Activated naive CD4-positive, alpha-beta T cell treated with anti-CD3 and anti-CD28 coated beads, Interleukin-2, amount 10 ng/mL, durations not matched to agents 7 days and 5 days (primary cell): ENCODE measurements at regions not wholly inside any gene's neighbourhood (a gene's known extent, or its start where the extent isn't known, plus 50 kb on each side); places are given as distances from the start of the nearest gene placed in this dataset.

Source experiments
- CTCF ChIA-PET: fragments of 350-600 bp; sonication (Branson Sonifier 250); formaldehyde crosslinking; loops from one replicate; lab custom pipeline; 2021; ENCODE audit warnings: antibody characterized with exemption; lab: Charles Lee
- DNase-seq: peaks from one replicate; pipeline ENCODE4 v3.0.0-alpha.2; 2020
- H3K27ac Mint-ChIP-seq: one replicate; pipeline ENCODE4 v1.8.0; 2021; ENCODE audit warnings: mild to moderate bottlenecking, moderate library complexity, mixed read lengths
- H3K27me3 Mint-ChIP-seq: one replicate; pipeline ENCODE4 v1.8.0; 2021; ENCODE audit warnings: mild to moderate bottlenecking, mixed read lengths
- H3K36me3 Mint-ChIP-seq: one replicate; pipeline ENCODE4 v1.8.0; 2021; ENCODE audit warnings: mixed read lengths
- H3K4me1 Mint-ChIP-seq: one replicate; pipeline ENCODE4 v1.8.0; 2021; ENCODE audit warnings: mixed read lengths
- H3K4me3 Mint-ChIP-seq: one replicate; pipeline ENCODE4 v1.8.0; 2021; ENCODE audit warnings: mild to moderate bottlenecking, moderate library complexity, mixed read lengths
- H3K9me3 Mint-ChIP-seq: one replicate; pipeline ENCODE4 v1.8.0; 2021; ENCODE audit warnings: mixed read lengths

- no peak overlapping the region for H3K27ac Mint-ChIP-seq
- H3K27me3 Mint-ChIP-seq: no peaks in the 10 kb centered on the region
- H3K36me3 Mint-ChIP-seq: no peaks in the 10 kb centered on the region
- DNase-seq: no peak
- H3K9me3 Mint-ChIP-seq: peaks cover 4% of the 10 kb centered on the region
- CTCF ChIA-PET: no interaction called here
- no peak overlapping the region for H3K4me3 Mint-ChIP-seq
- no peaks in the 10 kb centered on the region for H3K4me1 Mint-ChIP-seq
Observed at GRCh38 chr20:16158976-16159286, 414.3 kb downstream of the KIF16B start.

- Mint-ChIP-seq H3K4me1 (no peaks in the 10 kb centered on the region), H3K9me3 (peaks cover 4% of the 10 kb centered on the region), H3K27ac (no peak overlapping the region), H3K27me3 (no peaks in the 10 kb centered on the region), H3K36me3 (no peaks in the 10 kb centered on the region), H3K4me3 (no peak overlapping the region)
- DNase-seq: no peak
- CTCF ChIA-PET: no interaction called here
Observed at GRCh38 chr20:16158090-16158975, 414.9 kb downstream of the KIF16B start.

GRCh38 chr20:16147916-16148315 lies 425.3 kb downstream of the KIF16B start:
- H3K27me3 Mint-ChIP-seq: no peaks in the 10 kb centered on the region
- H3K4me3 Mint-ChIP-seq: no peak overlapping the region
- H3K36me3 Mint-ChIP-seq: no peaks in the 10 kb centered on the region
- H3K27ac Mint-ChIP-seq: no peak overlapping the region
- peaks cover 5% of the 10 kb centered on the region for H3K9me3 Mint-ChIP-seq
- DNase-seq: no peak
- CTCF ChIA-PET: no interaction called here
- H3K4me1 Mint-ChIP-seq: no peaks in the 10 kb centered on the region

- no peaks in the 10 kb centered on the region for H3K36me3 Mint-ChIP-seq
- H3K27me3 Mint-ChIP-seq: no peaks in the 10 kb centered on the region
- no peak overlapping the region for H3K4me3 Mint-ChIP-seq
- H3K27ac Mint-ChIP-seq: no peak overlapping the region
- CTCF ChIA-PET: no interaction called here
- H3K9me3 Mint-ChIP-seq: peaks cover 8% of the 10 kb centered on the region
- no peaks in the 10 kb centered on the region for H3K4me1 Mint-ChIP-seq
- no peak for DNase-seq
Observed at GRCh38 chr20:16147216-16147615, 426.0 kb downstream of the KIF16B start.

- CTCF ChIA-PET: no interaction called here
- no peak overlapping the region for H3K4me3 Mint-ChIP-seq
Observed at GRCh38 chr20:16145919-16146318, 427.3 kb downstream of the KIF16B start.

GRCh38 chr20:16143596-16143995 lies 429.7 kb downstream of the KIF16B start:
- CTCF ChIA-PET: no interaction called here
- Mint-ChIP-seq H3K27ac (no peak overlapping the region), H3K36me3 (no peaks in the 10 kb centered on the region), H3K4me1 (no peaks in the 10 kb centered on the region), H3K27me3 (no peaks in the 10 kb centered on the region), H3K9me3 (peaks cover 5% of the 10 kb centered on the region), H3K4me3 (no peak overlapping the region)
- DNase-seq: no peak

More at GRCh38 chr20:16145919-16146318, 427.3 kb downstream of the KIF16B start:
- no peak for DNase-seq
- Mint-ChIP-seq H3K4me1 (no peaks in the 10 kb centered on the region), H3K36me3 (no peaks in the 10 kb centered on the region), H3K9me3 (peaks cover 8% of the 10 kb centered on the region), H3K27me3 (no peaks in the 10 kb centered on the region), H3K27ac (no peak overlapping the region)

- H3K36me3 Mint-ChIP-seq: no peaks in the 10 kb centered on the region
- H3K4me1 Mint-ChIP-seq: no peaks in the 10 kb centered on the region
- no peak overlapping the region for H3K27ac Mint-ChIP-seq
- no peak for DNase-seq
- no peaks in the 10 kb centered on the region for H3K27me3 Mint-ChIP-seq
- no peak overlapping the region for H3K4me3 Mint-ChIP-seq
- peaks cover 10% of the 10 kb centered on the region for H3K9me3 Mint-ChIP-seq
- CTCF ChIA-PET: no interaction called here
Observed at GRCh38 chr20:16135630-16136029, 437.6 kb downstream of the KIF16B start.

- Mint-ChIP-seq H3K27ac (no peak overlapping the region), H3K27me3 (no peaks in the 10 kb centered on the region), H3K9me3 (peaks cover 10% of the 10 kb centered on the region), H3K4me3 (no peak overlapping the region), H3K36me3 (no peaks in the 10 kb centered on the region), H3K4me1 (no peaks in the 10 kb centered on the region)
- no peak for DNase-seq
- CTCF ChIA-PET: no interaction called here
Observed at GRCh38 chr20:16132036-16132798, 441.0 kb downstream of the KIF16B start.

- no peak overlapping the region for H3K4me3 Mint-ChIP-seq
- peaks cover 4% of the 10 kb centered on the region for H3K9me3 Mint-ChIP-seq
- no peak for DNase-seq
- H3K36me3 Mint-ChIP-seq: no peaks in the 10 kb centered on the region
- CTCF ChIA-PET: no interaction called here
- H3K4me1 Mint-ChIP-seq: no peaks in the 10 kb centered on the region
- no peak overlapping the region for H3K27ac Mint-ChIP-seq
- H3K27me3 Mint-ChIP-seq: no peaks in the 10 kb centered on the region
Observed at GRCh38 chr20:16129411-16129810, 443.8 kb downstream of the KIF16B start.

- no peaks in the 10 kb centered on the region for H3K4me1 Mint-ChIP-seq
- DNase-seq: no peak
- CTCF ChIA-PET: no interaction called here
- H3K36me3 Mint-ChIP-seq: no peaks in the 10 kb centered on the region
- H3K4me3 Mint-ChIP-seq: no peak overlapping the region
- peaks cover 2% of the 10 kb centered on the region for H3K9me3 Mint-ChIP-seq
- H3K27ac Mint-ChIP-seq: no peak overlapping the region
- no peaks in the 10 kb centered on the region for H3K27me3 Mint-ChIP-seq
Observed at GRCh38 chr20:16128538-16129106, 444.6 kb downstream of the KIF16B start.

- DNase-seq: no peak
Observed at GRCh38 chr20:16125816-16126215, 447.4 kb downstream of the KIF16B start.

GRCh38 chr20:16124911-16125776 lies 448.1 kb downstream of the KIF16B start:
- H3K9me3 Mint-ChIP-seq: no peaks in the 10 kb centered on the region
- H3K4me1 Mint-ChIP-seq: no peaks in the 10 kb centered on the region
- CTCF ChIA-PET: interaction anchor here (0.6 kb wide), 1 partner anchor 465 kb away, joined by 3 read pairs; no protein-coding TSS in a partner anchor
- no peaks in the 10 kb centered on the region for H3K27me3 Mint-ChIP-seq
- H3K36me3 Mint-ChIP-seq: no peaks in the 10 kb centered on the region
- H3K4me3 Mint-ChIP-seq: no peak overlapping the region
- H3K27ac Mint-ChIP-seq: no peak overlapping the region
- no peak for DNase-seq

More at GRCh38 chr20:16125816-16126215, 447.4 kb downstream of the KIF16B start:
- Mint-ChIP-seq H3K27me3 (no peaks in the 10 kb centered on the region), H3K4me3 (no peak overlapping the region), H3K27ac (no peak overlapping the region), H3K4me1 (no peaks in the 10 kb centered on the region), H3K9me3 (no peaks in the 10 kb centered on the region), H3K36me3 (no peaks in the 10 kb centered on the region)
- CTCF ChIA-PET: interaction anchor here (0.6 kb wide), 1 partner anchor 464 kb away, joined by 3 read pairs; no protein-coding TSS in a partner anchor

GRCh38 chr20:16124491-16124890 lies 448.8 kb downstream of the KIF16B start:
- no peaks in the 10 kb centered on the region for H3K4me1 Mint-ChIP-seq

GRCh38 chr20:16123623-16124022 lies 449.6 kb downstream of the KIF16B start:
- DNase-seq: no peak
- CTCF ChIA-PET: no interaction called here
- H3K36me3 Mint-ChIP-seq: no peaks in the 10 kb centered on the region
- H3K4me3 Mint-ChIP-seq: no peak overlapping the region
- no peaks in the 10 kb centered on the region for H3K9me3 Mint-ChIP-seq
- H3K4me1 Mint-ChIP-seq: no peaks in the 10 kb centered on the region
- H3K27ac Mint-ChIP-seq: no peak overlapping the region
- H3K27me3 Mint-ChIP-seq: no peaks in the 10 kb centered on the region

More at GRCh38 chr20:16124491-16124890, 448.8 kb downstream of the KIF16B start:
- Mint-ChIP-seq H3K27me3 (no peaks in the 10 kb centered on the region), H3K4me3 (no peak overlapping the region), H3K9me3 (no peaks in the 10 kb centered on the region), H3K36me3 (no peaks in the 10 kb centered on the region), H3K27ac (no peak overlapping the region)
- DNase-seq: no peak
- CTCF ChIA-PET: no interaction called here
